ENCODE measurements at regions not wholly inside any gene's neighbourhood (a gene's known extent, or its start where the extent isn't known, plus 50 kb on each side); places are given as distances from the start of the nearest gene placed in this dataset.

- Histone ChIP-seq H3K4me3 (ENCODE audit: low read length in 2 of 2) (no peak overlapping the region), H3K36me3 (ENCODE audit: control insufficient read depth in 2 of 2, insufficient read depth in 2 of 2, low read length in 1 of 2) (no peaks in the 10 kb centered on the region), H3K9me3 (ENCODE audit: control insufficient read depth in 2 of 2, insufficient read depth in 1 of 2, low read length in 1 of 2) (peaks cover 3 to 15% of the 10 kb centered on the region in 2 donors), H3K27me3 (ENCODE audit: control insufficient read depth in 2 of 2, insufficient read depth in 1 of 2, low read length in 1 of 2) (no peaks in the 10 kb centered on the region), H3K27ac (ENCODE audit: low read depth in 1 of 2, low read length in 1 of 2) (no peak overlapping the region), H3K4me1 (ENCODE audit: control insufficient read depth in 2 of 2, insufficient read depth in 2 of 2, low read length in 2 of 2) (no peaks in the 10 kb centered on the region)
- no peak for DNase-seq (ENCODE audit: low read depth in 6 of 9, low spot score in 9 of 9)
- WGBS = 96% methylated on average over 5 of the region's 5 CpGs
Observed at GRCh38 chr5:116660929-116661328, 86.3 kb upstream of the SEMA6A start.

- no peaks in the 10 kb centered on the region for H3K36me3 ChIP-seq (ENCODE audit: control insufficient read depth in 2 of 2, insufficient read depth in 2 of 2, low read length in 1 of 2)
- H3K27me3 ChIP-seq (ENCODE audit: control insufficient read depth in 2 of 2, insufficient read depth in 1 of 2, low read length in 1 of 2) = no peaks in the 10 kb centered on the region
- H3K4me3 ChIP-seq (ENCODE audit: low read length in 2 of 2) = no peak overlapping the region
- peaks cover 3 to 15% of the 10 kb centered on the region in 2 donors for H3K9me3 ChIP-seq (ENCODE audit: control insufficient read depth in 2 of 2, insufficient read depth in 1 of 2, low read length in 1 of 2)
- no peak for DNase-seq (ENCODE audit: low read depth in 6 of 9, low spot score in 9 of 9)
- no peaks in the 10 kb centered on the region for H3K4me1 ChIP-seq (ENCODE audit: control insufficient read depth in 2 of 2, insufficient read depth in 2 of 2, low read length in 2 of 2)
- H3K27ac ChIP-seq (ENCODE audit: low read depth in 1 of 2, low read length in 1 of 2) = no peak overlapping the region
- WGBS = 97% methylated on average over 1 of the region's 1 CpG
Observed at GRCh38 chr5:116658830-116659229, 84.2 kb upstream of the SEMA6A start.

- no peak overlapping the region for H3K27ac ChIP-seq (ENCODE audit: low read depth in 1 of 2, low read length in 1 of 2)
- DNase-seq (ENCODE audit: low read depth in 6 of 9, low spot score in 9 of 9) = no peak
- peaks cover 3 to 15% of the 10 kb centered on the region in 2 donors for H3K9me3 ChIP-seq (ENCODE audit: control insufficient read depth in 2 of 2, insufficient read depth in 1 of 2, low read length in 1 of 2)
- H3K4me1 ChIP-seq (ENCODE audit: control insufficient read depth in 2 of 2, insufficient read depth in 2 of 2, low read length in 2 of 2) = no peaks in the 10 kb centered on the region
- no peaks in the 10 kb centered on the region for H3K36me3 ChIP-seq (ENCODE audit: control insufficient read depth in 2 of 2, insufficient read depth in 2 of 2, low read length in 1 of 2)
- H3K27me3 ChIP-seq (ENCODE audit: control insufficient read depth in 2 of 2, insufficient read depth in 1 of 2, low read length in 1 of 2) = no peaks in the 10 kb centered on the region
- no peak overlapping the region for H3K4me3 ChIP-seq (ENCODE audit: low read length in 2 of 2)
Observed at GRCh38 chr5:116658141-116658540, 83.5 kb upstream of the SEMA6A start.

GRCh38 chr5:116655431-116655830 is 80.8 kb upstream of the SEMA6A start:
- no peak for DNase-seq (ENCODE audit: low read depth in 6 of 9, low spot score in 9 of 9)
- no peaks in the 10 kb centered on the region for H3K27me3 ChIP-seq (ENCODE audit: control insufficient read depth in 2 of 2, insufficient read depth in 1 of 2, low read length in 1 of 2)
- H3K9me3 ChIP-seq (ENCODE audit: control insufficient read depth in 2 of 2, insufficient read depth in 1 of 2, low read length in 1 of 2) = peaks cover 0 to under 1% of the 10 kb centered on the region in 2 donors
- no peak overlapping the region for H3K4me3 ChIP-seq (ENCODE audit: low read length in 2 of 2)
- H3K27ac ChIP-seq (ENCODE audit: low read depth in 1 of 2, low read length in 1 of 2) = no peak overlapping the region
- no peaks in the 10 kb centered on the region for H3K36me3 ChIP-seq (ENCODE audit: control insufficient read depth in 2 of 2, insufficient read depth in 2 of 2, low read length in 1 of 2)
- WGBS = 96% methylated on average over 3 of the region's 3 CpGs
- H3K4me1 ChIP-seq (ENCODE audit: control insufficient read depth in 2 of 2, insufficient read depth in 2 of 2, low read length in 2 of 2) = no peaks in the 10 kb centered on the region

GRCh38 chr5:116654925-116655324 is 80.3 kb upstream of the SEMA6A start:
- Histone ChIP-seq H3K27ac (ENCODE audit: low read depth in 1 of 2, low read length in 1 of 2) (no peak overlapping the region), H3K4me1 (ENCODE audit: control insufficient read depth in 2 of 2, insufficient read depth in 2 of 2, low read length in 2 of 2) (no peaks in the 10 kb centered on the region), H3K4me3 (ENCODE audit: low read length in 2 of 2) (no peak overlapping the region), H3K9me3 (ENCODE audit: control insufficient read depth in 2 of 2, insufficient read depth in 1 of 2, low read length in 1 of 2) (no peaks in the 10 kb centered on the region), H3K36me3 (ENCODE audit: control insufficient read depth in 2 of 2, insufficient read depth in 2 of 2, low read length in 1 of 2) (no peaks in the 10 kb centered on the region), H3K27me3 (ENCODE audit: control insufficient read depth in 2 of 2, insufficient read depth in 1 of 2, low read length in 1 of 2) (no peaks in the 10 kb centered on the region)
- no peak for DNase-seq (ENCODE audit: low read depth in 6 of 9, low spot score in 9 of 9)
- WGBS = 94% methylated on average over 3 of the region's 3 CpGs

- H3K4me3 ChIP-seq (ENCODE audit: low read length in 2 of 2) = no peak overlapping the region
- no peaks in the 10 kb centered on the region for H3K9me3 ChIP-seq (ENCODE audit: control insufficient read depth in 2 of 2, insufficient read depth in 1 of 2, low read length in 1 of 2)
- H3K27me3 ChIP-seq (ENCODE audit: control insufficient read depth in 2 of 2, insufficient read depth in 1 of 2, low read length in 1 of 2) = no peaks in the 10 kb centered on the region
- H3K27ac ChIP-seq (ENCODE audit: low read depth in 1 of 2, low read length in 1 of 2) = peak overlapping the region in 1 of 2 donors; percentile 33
- no peaks in the 10 kb centered on the region for H3K36me3 ChIP-seq (ENCODE audit: control insufficient read depth in 2 of 2, insufficient read depth in 2 of 2, low read length in 1 of 2)
- no peaks in the 10 kb centered on the region for H3K4me1 ChIP-seq (ENCODE audit: control insufficient read depth in 2 of 2, insufficient read depth in 2 of 2, low read length in 2 of 2)
- DNase-seq (ENCODE audit: low read depth in 6 of 9, low spot score in 9 of 9) = no peak
- WGBS = 91% methylated on average over 3 of the region's 3 CpGs
Observed at GRCh38 chr5:116652903-116653302, 78.3 kb upstream of the SEMA6A start.

GRCh38 chr5:116652196-116652729 is 77.6 kb upstream of the SEMA6A start:
- Histone ChIP-seq H3K4me3 (ENCODE audit: low read length in 2 of 2) (no peak overlapping the region), H3K27ac (ENCODE audit: low read depth in 1 of 2, low read length in 1 of 2) (peak overlapping the region in 1 of 2 donors; percentile 42), H3K27me3 (ENCODE audit: control insufficient read depth in 2 of 2, insufficient read depth in 1 of 2, low read length in 1 of 2) (no peaks in the 10 kb centered on the region), H3K36me3 (ENCODE audit: control insufficient read depth in 2 of 2, insufficient read depth in 2 of 2, low read length in 1 of 2) (no peaks in the 10 kb centered on the region), H3K9me3 (ENCODE audit: control insufficient read depth in 2 of 2, insufficient read depth in 1 of 2, low read length in 1 of 2) (no peaks in the 10 kb centered on the region), H3K4me1 (ENCODE audit: control insufficient read depth in 2 of 2, insufficient read depth in 2 of 2, low read length in 2 of 2) (no peaks in the 10 kb centered on the region)
- DNase-seq (ENCODE audit: low read depth in 6 of 9, low spot score in 9 of 9) = peak in 1 of 9 donors; percentile 9
- 83% methylated on average over 7 of the region's 7 CpGs for WGBS

GRCh38 chr5:116651653-116652052 is 77.0 kb upstream of the SEMA6A start:
- Histone ChIP-seq H3K27me3 (ENCODE audit: control insufficient read depth in 2 of 2, insufficient read depth in 1 of 2, low read length in 1 of 2) (no peaks in the 10 kb centered on the region), H3K4me3 (ENCODE audit: low read length in 2 of 2) (no peak overlapping the region), H3K27ac (ENCODE audit: low read depth in 1 of 2, low read length in 1 of 2) (no peak overlapping the region), H3K9me3 (ENCODE audit: control insufficient read depth in 2 of 2, insufficient read depth in 1 of 2, low read length in 1 of 2) (no peaks in the 10 kb centered on the region), H3K4me1 (ENCODE audit: control insufficient read depth in 2 of 2, insufficient read depth in 2 of 2, low read length in 2 of 2) (no peaks in the 10 kb centered on the region), H3K36me3 (ENCODE audit: control insufficient read depth in 2 of 2, insufficient read depth in 2 of 2, low read length in 1 of 2) (no peaks in the 10 kb centered on the region)
- no peak for DNase-seq (ENCODE audit: low read depth in 6 of 9, low spot score in 9 of 9)
- WGBS = 82% methylated on average over 3 of the region's 3 CpGs

- Histone ChIP-seq H3K9me3 (ENCODE audit: control insufficient read depth in 2 of 2, insufficient read depth in 1 of 2, low read length in 1 of 2) (no peaks in the 10 kb centered on the region), H3K36me3 (ENCODE audit: control insufficient read depth in 2 of 2, insufficient read depth in 2 of 2, low read length in 1 of 2) (no peaks in the 10 kb centered on the region), H3K27me3 (ENCODE audit: control insufficient read depth in 2 of 2, insufficient read depth in 1 of 2, low read length in 1 of 2) (no peaks in the 10 kb centered on the region), H3K27ac (ENCODE audit: low read depth in 1 of 2, low read length in 1 of 2) (no peak overlapping the region), H3K4me3 (ENCODE audit: low read length in 2 of 2) (no peak overlapping the region), H3K4me1 (ENCODE audit: control insufficient read depth in 2 of 2, insufficient read depth in 2 of 2, low read length in 2 of 2) (no peaks in the 10 kb centered on the region)
- WGBS = 94% methylated on average over 4 of the region's 4 CpGs
- DNase-seq (ENCODE audit: low read depth in 6 of 9, low spot score in 9 of 9) = no peak
Observed at GRCh38 chr5:116650964-116651363, 76.3 kb upstream of the SEMA6A start.

- Histone ChIP-seq H3K4me3 (ENCODE audit: low read length in 2 of 2) (no peak overlapping the region), H3K9me3 (ENCODE audit: control insufficient read depth in 2 of 2, insufficient read depth in 1 of 2, low read length in 1 of 2) (no peaks in the 10 kb centered on the region), H3K4me1 (ENCODE audit: control insufficient read depth in 2 of 2, insufficient read depth in 2 of 2, low read length in 2 of 2) (no peaks in the 10 kb centered on the region), H3K36me3 (ENCODE audit: control insufficient read depth in 2 of 2, insufficient read depth in 2 of 2, low read length in 1 of 2) (no peaks in the 10 kb centered on the region), H3K27ac (ENCODE audit: low read depth in 1 of 2, low read length in 1 of 2) (no peak overlapping the region), H3K27me3 (ENCODE audit: control insufficient read depth in 2 of 2, insufficient read depth in 1 of 2, low read length in 1 of 2) (no peaks in the 10 kb centered on the region)
- DNase-seq (ENCODE audit: low read depth in 6 of 9, low spot score in 9 of 9) = no peak
- 95% methylated on average over 7 of the region's 7 CpGs for WGBS
Observed at GRCh38 chr5:116650544-116650943, 75.9 kb upstream of the SEMA6A start.

All from thymus (tissue), 11 donors.